ENCODE measurements at regions not wholly inside any gene's neighbourhood (a gene's known extent, or its start where the extent isn't known, plus 50 kb on each side); places are given as distances from the start of the nearest gene placed in this dataset.

GRCh38 chr17:71039391-71039790, 870.1 kb downstream of the KCNJ2 start:
- H3K14ac ChIP-seq (replicated peaks; ENCODE audit: low read depth, low read length) = no peak overlapping the region
- no peak overlapping the region for H3K27ac ChIP-seq (ENCODE audit: insufficient read depth, low read length)
- TF ChIP-seq NFE2L2 (IDR thresholded peaks at IDR 0.05; ENCODE audit: low read depth, low read length) = no peak
- TF ChIP-seq MAZ (IDR thresholded peaks at IDR 0.05; ENCODE audit: borderline replicate concordance, low read depth, low read length) = no peak
- no peak for TF ChIP-seq POLR2A (IDR thresholded peaks at IDR 0.05; ENCODE audit: low read depth, low read length)
- no peak for TF ChIP-seq CHD1 (IDR thresholded peaks at IDR 0.05; ENCODE audit: low read depth, low read length)
- no peak for TF ChIP-seq FOS (IDR thresholded peaks at IDR 0.05; ENCODE audit: low read depth, low read length)
- TF ChIP-seq ELK1 (IDR thresholded peaks at IDR 0.05; ENCODE audit: borderline replicate concordance, low read depth, low read length) = no peak
- TF ChIP-seq SMC3 (IDR thresholded peaks at IDR 0.05; ENCODE audit: low read depth, low read length) = no peak
- no peak overlapping the region for H3K9ac ChIP-seq (ENCODE audit: low read depth, low read length)
- no peak overlapping the region for H2AK5ac ChIP-seq (ENCODE audit: low read depth, low read length)
- 40% methylated on average over 1 of the region's 4 CpGs; no CpG with 5 or more reads in 1 of the 2 experiments for whole genome bisulfite sequencing, 2 experiments (ENCODE audit: extremely low coverage in 2 of 2, insufficient read length in 1 of 2)
- H2BK20ac ChIP-seq (ENCODE audit: low read depth, low read length) = no peak overlapping the region
- dilution Hi-C loops (cut with HindIII; ENCODE audit: low sequenced_read_pairs, unreplicated experiment) = no loop called here
- H3K36me3 ChIP-seq (ENCODE audit: control insufficient read depth, insufficient read depth, low read length) = no peaks in the 10 kb centered on the region
- no peaks in the 10 kb centered on the region for H4K20me1 ChIP-seq (ENCODE audit: insufficient read depth, low read length)
- no peak overlapping the region for H2BK5ac ChIP-seq (ENCODE audit: low read depth, low read length, poor library complexity, severe bottlenecking)
- no peaks in the 10 kb centered on the region for H3K9me3 ChIP-seq (ENCODE audit: control insufficient read depth, insufficient read depth, low read length)
- H3K9me1 ChIP-seq (ENCODE audit: insufficient read depth, low read length) = no peaks in the 10 kb centered on the region
- CTCF ChIA-PET = interaction anchor here (1.0 kb wide), 1 partner anchor 13 kb away, joined by 4 read pairs; no protein-coding TSS in a partner anchor
- H2BK15ac ChIP-seq (ENCODE audit: low read depth, low read length) = no peak overlapping the region
- H3K23ac ChIP-seq (ENCODE audit: low read depth, low read length) = no peak overlapping the region
- ATAC-seq (ENCODE audit: low read depth) (no peak), DNase-seq (no peak)
- H4K91ac ChIP-seq (ENCODE audit: insufficient read depth, low read depth, low read length) = no peak overlapping the region
- H3K56ac ChIP-seq (ENCODE audit: extremely low read depth, insufficient read depth, low read length) = no peak overlapping the region
- H4K8ac ChIP-seq (ENCODE audit: low read depth in 2 of 2, low read length in 2 of 2) = no peak overlapping the region
- H2AFZ ChIP-seq (replicated peaks; ENCODE audit: low read length, poor library complexity) = no peak overlapping the region
- no peak overlapping the region for H3K18ac ChIP-seq (ENCODE audit: low read depth, low read length)
- in situ Hi-C loops (cut with MboI; ENCODE audit: low sequenced_read_pairs) = no loop called here
- H2AK9ac ChIP-seq (replicated peaks; ENCODE audit: low read depth, low read length, poor library complexity) = no peak overlapping the region
- H3K4me3 ChIP-seq (ENCODE audit: insufficient read depth, low read depth, low read length) = no peak overlapping the region
- no peak overlapping the region for H3K4ac ChIP-seq (ENCODE audit: low read depth, low read length)
- H3K4me1 ChIP-seq (ENCODE audit: control insufficient read depth, insufficient read depth, low read length) = no peaks in the 10 kb centered on the region
- H4K5ac ChIP-seq (ENCODE audit: low read depth, low read length) = no peak overlapping the region
- no peak overlapping the region for H2BK120ac ChIP-seq (ENCODE audit: low read depth, low read length)
- no peaks in the 10 kb centered on the region for H3K79me1 ChIP-seq (ENCODE audit: low read depth in 1 of 2, low read length in 2 of 2)
- POLR2A ChIA-PET (ENCODE audit: unreplicated experiment) = no interaction called here
- intact Hi-C loops (cut with micrococcal nuclease) = no loop called here
- H3K4me2 ChIP-seq (ENCODE audit: low read depth, low read length) = no peak overlapping the region
- no TSS peak for BruUV-seq (replicated peaks)
- H3K27me3 ChIP-seq (ENCODE audit: control insufficient read depth, insufficient read depth, low read length) = no peaks in the 10 kb centered on the region

Measured in IMR-90 (cell line).